NB4 (cell line): ENCODE measurements at regions not wholly inside any gene's neighbourhood (a gene's known extent, or its start where the extent isn't known, plus 50 kb on each side); places are given as distances from the start of the nearest gene placed in this dataset.

Experiments used
- MYC ChIP-seq: IDR thresholded peaks from 2 replicates; pipeline ENCODE4 v1.6.1; 2011; ENCODE audit warnings: low read depth, low read length
- POLR2A ChIP-seq: IDR thresholded peaks from 2 replicates; pipeline ENCODE4 v1.6.1; 2011; ENCODE audit warnings: mild to moderate bottlenecking; ENCODE audit not compliant: insufficient read length; ENCODE audit errors: extremely low read depth
- TF ChIP-seq, protein P1 (sequence below): IDR thresholded peaks from one replicate; pipeline ENCODE4 v1.5.1; 2012; ENCODE audit warnings: low read depth, low read length
- TF ChIP-seq, protein P2 (sequence below): IDR thresholded peaks from 2 replicates; pipeline ENCODE4 v1.6.1; 2011; ENCODE audit warnings: low read depth, low read length

DNA sequence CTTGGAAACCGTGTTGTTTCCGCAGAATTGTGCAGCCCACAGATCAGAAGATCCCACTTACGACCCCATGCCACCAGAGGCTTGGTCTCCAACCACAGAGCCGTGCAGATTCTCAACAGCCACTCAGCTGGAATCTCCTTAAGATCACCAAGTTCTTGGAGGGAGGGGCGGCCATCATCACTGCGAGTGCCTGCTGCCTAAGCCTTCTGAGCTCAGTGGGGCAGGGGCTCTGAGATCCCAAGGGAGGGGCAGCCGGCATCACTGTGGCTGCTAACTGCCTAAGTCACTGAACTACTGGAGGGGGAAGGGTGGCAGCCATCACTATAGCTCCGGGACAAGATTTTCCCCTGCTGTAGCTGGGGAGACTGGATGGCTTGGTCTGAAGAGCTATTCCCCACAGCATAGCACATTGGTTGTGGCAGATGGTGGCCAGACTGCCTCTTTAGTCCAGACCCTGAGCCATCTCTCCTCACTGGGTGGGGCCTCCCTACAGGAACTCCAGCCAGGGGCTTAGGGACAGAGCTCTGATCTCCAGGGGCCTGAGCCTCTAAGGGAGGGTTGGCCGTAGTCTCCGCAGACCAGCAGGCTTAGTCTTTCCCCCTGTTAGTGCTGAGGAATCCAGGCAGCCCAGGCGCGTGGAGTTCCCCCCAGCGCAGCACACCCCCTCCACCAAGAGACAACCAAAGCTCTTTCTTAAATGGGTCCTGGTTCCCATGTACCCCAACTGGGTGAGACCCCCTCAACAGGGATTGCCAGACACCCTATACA is 1483.9 kb downstream of the ADGRL3 start:
- TF ChIP-seq, protein P1, sequence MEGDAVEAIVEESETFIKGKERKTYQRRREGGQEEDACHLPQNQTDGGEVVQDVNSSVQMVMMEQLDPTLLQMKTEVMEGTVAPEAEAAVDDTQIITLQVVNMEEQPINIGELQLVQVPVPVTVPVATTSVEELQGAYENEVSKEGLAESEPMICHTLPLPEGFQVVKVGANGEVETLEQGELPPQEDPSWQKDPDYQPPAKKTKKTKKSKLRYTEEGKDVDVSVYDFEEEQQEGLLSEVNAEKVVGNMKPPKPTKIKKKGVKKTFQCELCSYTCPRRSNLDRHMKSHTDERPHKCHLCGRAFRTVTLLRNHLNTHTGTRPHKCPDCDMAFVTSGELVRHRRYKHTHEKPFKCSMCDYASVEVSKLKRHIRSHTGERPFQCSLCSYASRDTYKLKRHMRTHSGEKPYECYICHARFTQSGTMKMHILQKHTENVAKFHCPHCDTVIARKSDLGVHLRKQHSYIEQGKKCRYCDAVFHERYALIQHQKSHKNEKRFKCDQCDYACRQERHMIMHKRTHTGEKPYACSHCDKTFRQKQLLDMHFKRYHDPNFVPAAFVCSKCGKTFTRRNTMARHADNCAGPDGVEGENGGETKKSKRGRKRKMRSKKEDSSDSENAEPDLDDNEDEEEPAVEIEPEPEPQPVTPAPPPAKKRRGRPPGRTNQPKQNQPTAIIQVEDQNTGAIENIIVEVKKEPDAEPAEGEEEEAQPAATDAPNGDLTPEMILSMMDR: no peak
- TF ChIP-seq, protein P2, sequence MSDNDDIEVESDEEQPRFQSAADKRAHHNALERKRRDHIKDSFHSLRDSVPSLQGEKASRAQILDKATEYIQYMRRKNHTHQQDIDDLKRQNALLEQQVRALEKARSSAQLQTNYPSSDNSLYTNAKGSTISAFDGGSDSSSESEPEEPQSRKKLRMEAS: no peak
- TF ChIP-seq POLR2A (no peak), MYC (no peak)
